DND-41 (cell line): ENCODE measurements at regions not wholly inside any gene's neighbourhood (a gene's known extent, or its start where the extent isn't known, plus 50 kb on each side); places are given as distances from the start of the nearest gene placed in this dataset.

Experiments used
- ATAC-seq: fragments of 200-7000 bp; cut with Tn5 transposase; 3 replicates; pipeline ENCODE4 v1.9.1; 2021; ENCODE audit warnings: low read depth; ENCODE audit not compliant: insufficient read depth
- DNase-seq: peaks from one replicate; pipeline ENCODE4 v3.0.0-alpha.2; 2020
- H2AFZ ChIP-seq: 2 replicates; pipeline ENCODE4 v1.6.0; 2012; ENCODE audit warnings: low read depth, low read length
- H3K27ac ChIP-seq: 2 replicates; pipeline ENCODE4 v1.5.1; 2012; ENCODE audit warnings: low read length, inconsistent platforms
- H3K27me3 ChIP-seq: fragments of 200-600 bp; sonication (generic); 2 replicates; pipeline ENCODE4 v1.6.0; 2012; ENCODE audit warnings: low read length, mild to moderate bottlenecking, inconsistent platforms; ENCODE audit not compliant: insufficient read depth, poor library complexity
- H3K36me3 ChIP-seq: 2 replicates; pipeline ENCODE4 v1.5.1; 2012; ENCODE audit warnings: low read length, inconsistent platforms; ENCODE audit not compliant: insufficient read depth
- H3K4me1 ChIP-seq: 2 replicates; pipeline ENCODE4 v1.5.1; 2012; ENCODE audit warnings: mild to moderate bottlenecking, low read length; ENCODE audit not compliant: insufficient read depth
- H3K4me2 ChIP-seq: 2 replicates; pipeline ENCODE4 v1.6.0; 2012; ENCODE audit warnings: mild to moderate bottlenecking, moderate library complexity, low read length, inconsistent platforms; ENCODE audit not compliant: insufficient read depth
- H3K4me3 ChIP-seq, 2 experiments: fragments of 200-600 bp in 1 of 2; shearing (Covaris generic) in 1 of 2; 2 replicates each; pipeline ENCODE4 v1.5.1; 2012 to 2016; ENCODE audit warnings: inconsistent platforms in 2 of 2, low read length in 2 of 2, mild to moderate bottlenecking in 2 of 2, low read depth in 1 of 2, moderate library complexity in 1 of 2
- H3K79me2 ChIP-seq: 2 replicates; pipeline ENCODE4 v1.6.0; 2012; ENCODE audit warnings: low read length, inconsistent platforms; ENCODE audit not compliant: insufficient read depth
- H3K9ac ChIP-seq: 2 replicates; pipeline ENCODE4 v1.6.0; 2012; ENCODE audit warnings: low read depth, mild to moderate bottlenecking, inconsistent platforms, low read length, moderate library complexity
- H3K9me3 ChIP-seq: 2 replicates; pipeline ENCODE4 v1.5.1; 2012; ENCODE audit warnings: low read length, moderate library complexity, mild to moderate bottlenecking, inconsistent platforms; ENCODE audit not compliant: insufficient read depth, severe bottlenecking
- H4K20me1 ChIP-seq: 2 replicates; pipeline ENCODE4 v1.6.0; 2012; ENCODE audit warnings: low read length; ENCODE audit not compliant: insufficient read depth
- EZH2 ChIP-seq: IDR thresholded peaks from 3 replicates; pipeline ENCODE4 v1.6.1; 2012; ENCODE audit warnings: borderline replicate concordance, low read depth, mild to moderate bottlenecking, moderate library complexity, low read length, inconsistent platforms; ENCODE audit not compliant: severe bottlenecking
- TF ChIP-seq, protein P1 (sequence below): IDR thresholded peaks from 2 replicates; pipeline ENCODE4 v1.5.1; 2012; ENCODE audit warnings: borderline replicate concordance, low read length, moderate library complexity, mild to moderate bottlenecking; ENCODE audit not compliant: poor library complexity, severe bottlenecking; ENCODE audit errors: extremely low read depth

- H3K27ac ChIP-seq = no peak overlapping the region
- no peak overlapping the region for H2AFZ ChIP-seq
- H3K79me2 ChIP-seq = no peaks in the 10 kb centered on the region
- DNase-seq (no peak), ATAC-seq (no peak)
- no peak overlapping the region for H3K9ac ChIP-seq
- no peaks in the 10 kb centered on the region for H3K9me3 ChIP-seq
- no peak overlapping the region for H3K4me3 ChIP-seq
- H3K27me3 ChIP-seq = no peaks in the 10 kb centered on the region
- no peaks in the 10 kb centered on the region for H4K20me1 ChIP-seq
- H3K36me3 ChIP-seq = no peaks in the 10 kb centered on the region
- no peaks in the 10 kb centered on the region for H3K4me1 ChIP-seq
- no peak overlapping the region for H3K4me2 ChIP-seq
- no peak for TF ChIP-seq EZH2
- TF ChIP-seq, protein P1, sequence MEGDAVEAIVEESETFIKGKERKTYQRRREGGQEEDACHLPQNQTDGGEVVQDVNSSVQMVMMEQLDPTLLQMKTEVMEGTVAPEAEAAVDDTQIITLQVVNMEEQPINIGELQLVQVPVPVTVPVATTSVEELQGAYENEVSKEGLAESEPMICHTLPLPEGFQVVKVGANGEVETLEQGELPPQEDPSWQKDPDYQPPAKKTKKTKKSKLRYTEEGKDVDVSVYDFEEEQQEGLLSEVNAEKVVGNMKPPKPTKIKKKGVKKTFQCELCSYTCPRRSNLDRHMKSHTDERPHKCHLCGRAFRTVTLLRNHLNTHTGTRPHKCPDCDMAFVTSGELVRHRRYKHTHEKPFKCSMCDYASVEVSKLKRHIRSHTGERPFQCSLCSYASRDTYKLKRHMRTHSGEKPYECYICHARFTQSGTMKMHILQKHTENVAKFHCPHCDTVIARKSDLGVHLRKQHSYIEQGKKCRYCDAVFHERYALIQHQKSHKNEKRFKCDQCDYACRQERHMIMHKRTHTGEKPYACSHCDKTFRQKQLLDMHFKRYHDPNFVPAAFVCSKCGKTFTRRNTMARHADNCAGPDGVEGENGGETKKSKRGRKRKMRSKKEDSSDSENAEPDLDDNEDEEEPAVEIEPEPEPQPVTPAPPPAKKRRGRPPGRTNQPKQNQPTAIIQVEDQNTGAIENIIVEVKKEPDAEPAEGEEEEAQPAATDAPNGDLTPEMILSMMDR = no peak
Measured at GRCh38 chr9:4933177-4933576, 51.9 kb upstream of the JAK2 start.

GRCh38 chr9:4933861-4934260 lies 51.2 kb upstream of the JAK2 start:
- Histone ChIP-seq H3K4me1 (no peaks in the 10 kb centered on the region), H2AFZ (no peak overlapping the region), H3K36me3 (no peaks in the 10 kb centered on the region), H3K79me2 (no peaks in the 10 kb centered on the region), H3K9ac (no peak overlapping the region), H3K4me3 (no peak overlapping the region), H3K4me2 (no peak overlapping the region), H3K27me3 (no peaks in the 10 kb centered on the region), H3K9me3 (no peaks in the 10 kb centered on the region), H4K20me1 (no peaks in the 10 kb centered on the region), H3K27ac (no peak overlapping the region)
- TF ChIP-seq, protein P1 = no peak
- no peak for TF ChIP-seq EZH2
- ATAC-seq = no peak
- no peak for DNase-seq

DNA sequence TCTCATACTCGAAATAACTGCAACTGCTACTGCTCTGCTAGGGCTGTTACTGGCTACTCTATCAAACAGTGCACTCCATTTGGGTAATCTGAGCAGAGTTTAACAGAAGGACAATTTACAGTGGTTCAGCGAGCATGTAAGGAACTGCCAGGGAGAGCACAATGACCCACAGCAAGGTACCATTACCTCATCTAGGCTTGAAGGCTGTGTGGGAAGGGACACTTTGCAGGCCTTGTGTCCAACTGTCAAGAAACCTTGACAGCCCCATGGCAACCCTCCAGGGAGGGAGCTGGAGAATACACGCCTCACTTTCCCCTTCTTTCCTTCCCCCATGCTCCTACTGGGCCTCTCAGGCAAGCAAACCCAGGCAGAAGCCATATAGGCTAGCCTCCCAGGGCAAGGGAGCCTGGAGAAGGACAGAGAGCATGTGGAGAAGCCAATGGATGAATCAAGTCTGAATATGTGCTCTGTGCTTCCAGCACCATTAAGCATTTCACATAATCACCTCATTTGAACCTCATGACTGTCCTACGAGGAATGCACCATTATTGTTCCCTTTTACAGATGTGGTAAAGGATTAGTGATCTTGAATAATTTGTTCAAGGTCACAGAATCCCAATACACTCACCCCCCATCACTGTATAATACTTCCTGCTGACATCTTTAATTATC lies 49.9 kb upstream of the JAK2 start:
- Histone ChIP-seq H3K4me3 (no peak overlapping the region), H3K27me3 (no peaks in the 10 kb centered on the region), H3K79me2 (no peaks in the 10 kb centered on the region), H3K4me1 (no peaks in the 10 kb centered on the region), H3K9me3 (no peaks in the 10 kb centered on the region), H3K9ac (no peak overlapping the region), H2AFZ (no peak overlapping the region), H3K27ac (no peak overlapping the region), H4K20me1 (no peaks in the 10 kb centered on the region), H3K36me3 (no peaks in the 10 kb centered on the region), H3K4me2 (no peak overlapping the region)
- no peak for TF ChIP-seq EZH2
- TF ChIP-seq, protein P1 = no peak
- DNase-seq (no peak), ATAC-seq (no peak)
